ENCODE measurements at regions not wholly inside any gene's neighbourhood (a gene's known extent, or its start where the extent isn't known, plus 50 kb on each side); places are given as distances from the start of the nearest gene placed in this dataset.

DNA sequence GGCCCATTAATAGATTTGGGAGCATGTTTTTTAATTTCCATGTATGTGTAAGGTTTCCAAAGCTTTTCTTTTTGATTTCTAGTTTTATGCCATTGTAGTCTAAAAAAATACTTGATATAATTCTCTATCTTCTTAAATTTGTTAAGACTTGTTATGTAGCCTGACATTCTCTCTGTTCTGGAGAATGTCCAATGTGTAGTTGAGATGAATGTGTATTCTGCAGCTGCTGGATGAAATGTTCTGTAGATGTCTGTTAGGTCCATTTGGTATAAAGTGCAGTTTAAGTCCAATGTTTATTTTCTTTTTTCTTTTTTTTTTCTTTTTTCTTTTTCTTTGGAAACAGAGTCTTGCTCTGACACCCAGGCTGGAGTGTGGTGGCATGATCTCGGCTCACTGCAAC is 378.5 kb upstream of the MAD2L1 start:
- no peaks in the 10 kb centered on the region for H3K9me3 ChIP-seq (ENCODE audit: low read length)
- H3K4me3 ChIP-seq (ENCODE audit: low read length), result no peak overlapping the region
- H3K4me1 ChIP-seq (ENCODE audit: insufficient read depth, low read length), result peaks cover 2% of the 10 kb centered on the region
- H3K27me3 ChIP-seq (ENCODE audit: insufficient read depth, low read length), result no peaks in the 10 kb centered on the region
- H2AFZ ChIP-seq (ENCODE audit: low read depth, low read length), result no peak overlapping the region
- no peaks in the 10 kb centered on the region for H3K36me3 ChIP-seq (ENCODE audit: insufficient read depth, low read length)

DNA sequence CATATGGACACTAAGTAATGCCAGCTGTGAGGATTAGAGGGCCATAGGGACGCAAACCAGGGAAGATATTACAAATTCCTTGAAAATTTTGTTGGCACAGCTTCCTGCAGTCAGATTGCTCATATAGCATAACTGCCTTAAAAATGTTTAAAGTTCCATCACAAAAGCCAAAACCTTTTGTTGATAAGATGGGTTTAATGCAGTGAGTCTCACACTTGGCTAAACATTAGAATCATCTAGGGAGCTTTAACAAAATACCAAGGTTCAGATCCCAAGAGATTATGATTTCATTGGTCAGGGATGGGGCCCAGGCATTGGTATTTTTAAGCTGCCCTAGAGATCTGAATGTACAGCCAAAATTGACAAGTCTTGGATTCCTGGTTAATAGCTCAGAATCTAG is 376.5 kb upstream of the MAD2L1 start:
- Histone ChIP-seq H3K4me3 (ENCODE audit: low read length) (no peak overlapping the region), H3K36me3 (ENCODE audit: insufficient read depth, low read length) (no peaks in the 10 kb centered on the region), H3K9me3 (ENCODE audit: low read length) (no peaks in the 10 kb centered on the region), H3K27me3 (ENCODE audit: insufficient read depth, low read length) (no peaks in the 10 kb centered on the region), H3K4me1 (ENCODE audit: insufficient read depth, low read length) (peaks cover 2% of the 10 kb centered on the region), H2AFZ (ENCODE audit: low read depth, low read length) (no peak overlapping the region)

GRCh38 chr4:120440730-120441129 is 374.1 kb upstream of the MAD2L1 start:
- Histone ChIP-seq H3K9me3 (ENCODE audit: low read length) (no peaks in the 10 kb centered on the region), H3K4me3 (ENCODE audit: low read length) (no peak overlapping the region), H3K36me3 (ENCODE audit: insufficient read depth, low read length) (no peaks in the 10 kb centered on the region), H3K27me3 (ENCODE audit: insufficient read depth, low read length) (no peaks in the 10 kb centered on the region), H2AFZ (ENCODE audit: low read depth, low read length) (no peak overlapping the region), H3K4me1 (ENCODE audit: insufficient read depth, low read length) (peaks cover under 1% of the 10 kb centered on the region)

DNA sequence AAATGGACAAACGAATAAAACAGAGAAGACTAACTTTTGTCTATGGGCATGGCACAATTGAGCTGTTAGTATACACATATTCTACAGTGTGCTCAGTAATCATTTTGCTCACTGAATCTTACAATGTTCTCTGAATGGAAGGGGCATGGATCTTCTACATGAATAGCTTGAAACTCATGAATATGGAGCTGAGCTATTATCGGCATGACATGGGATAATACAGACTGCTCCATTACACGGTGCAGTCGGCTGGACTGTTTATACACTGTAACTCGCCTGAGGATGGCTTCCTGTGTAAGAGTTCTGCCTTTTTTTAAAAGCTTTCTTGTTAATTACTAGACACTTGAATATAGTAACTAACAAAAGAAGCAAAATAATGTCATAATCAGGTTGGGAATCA is 368.5 kb upstream of the MAD2L1 start:
- H3K27me3 ChIP-seq (ENCODE audit: insufficient read depth, low read length), result no peaks in the 10 kb centered on the region
- H2AFZ ChIP-seq (ENCODE audit: low read depth, low read length), result peak overlapping the region; percentile 92
- H3K9me3 ChIP-seq (ENCODE audit: low read length), result no peaks in the 10 kb centered on the region
- H3K4me1 ChIP-seq (ENCODE audit: insufficient read depth, low read length), result peaks cover 12% of the 10 kb centered on the region
- peak overlapping the region; percentile 26 for H3K4me3 ChIP-seq (ENCODE audit: low read length)
- H3K36me3 ChIP-seq (ENCODE audit: insufficient read depth, low read length), result no peaks in the 10 kb centered on the region

DNA sequence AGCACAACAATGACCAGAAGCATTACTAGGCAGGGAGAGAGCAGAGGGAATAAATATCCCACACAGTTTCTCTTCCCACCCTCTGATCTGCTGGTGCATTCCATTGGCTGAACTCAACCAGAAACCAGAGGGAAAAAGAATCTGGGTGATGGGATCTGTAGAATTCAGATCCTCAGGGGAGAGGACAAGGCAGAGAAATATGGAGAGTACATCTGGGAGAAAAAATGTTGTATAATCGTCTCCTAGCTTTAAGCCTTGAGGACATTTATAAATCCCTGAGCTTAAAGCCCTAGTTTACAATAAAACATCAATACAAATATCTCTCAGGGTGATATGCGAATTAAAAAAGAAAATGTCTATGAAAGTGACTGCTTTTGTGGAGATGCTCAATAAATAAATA is 368.1 kb upstream of the MAD2L1 start:
- Histone ChIP-seq H3K36me3 (ENCODE audit: insufficient read depth, low read length) (no peaks in the 10 kb centered on the region), H3K27me3 (ENCODE audit: insufficient read depth, low read length) (no peaks in the 10 kb centered on the region), H3K4me1 (ENCODE audit: insufficient read depth, low read length) (peaks cover 12% of the 10 kb centered on the region), H3K9me3 (ENCODE audit: low read length) (no peaks in the 10 kb centered on the region), H2AFZ (ENCODE audit: low read depth, low read length) (no peak overlapping the region), H3K4me3 (ENCODE audit: low read length) (no peak overlapping the region)

- Histone ChIP-seq H2AFZ (ENCODE audit: low read depth, low read length) (no peak overlapping the region), H3K4me1 (ENCODE audit: insufficient read depth, low read length) (peaks cover 12% of the 10 kb centered on the region), H3K9me3 (ENCODE audit: low read length) (no peaks in the 10 kb centered on the region), H3K36me3 (ENCODE audit: insufficient read depth, low read length) (no peaks in the 10 kb centered on the region), H3K27me3 (ENCODE audit: insufficient read depth, low read length) (no peaks in the 10 kb centered on the region), H3K4me3 (ENCODE audit: low read length) (no peak overlapping the region)
Measured at GRCh38 chr4:120432301-120432860, 365.7 kb upstream of the MAD2L1 start.

GRCh38 chr4:120431180-120431579 is 364.5 kb upstream of the MAD2L1 start:
- H2AFZ ChIP-seq (ENCODE audit: low read depth, low read length), result no peak overlapping the region
- H3K4me3 ChIP-seq (ENCODE audit: low read length), result no peak overlapping the region
- H3K4me1 ChIP-seq (ENCODE audit: insufficient read depth, low read length), result peaks cover 12% of the 10 kb centered on the region
- H3K9me3 ChIP-seq (ENCODE audit: low read length), result no peaks in the 10 kb centered on the region
- no peaks in the 10 kb centered on the region for H3K27me3 ChIP-seq (ENCODE audit: insufficient read depth, low read length)
- H3K36me3 ChIP-seq (ENCODE audit: insufficient read depth, low read length), result no peaks in the 10 kb centered on the region

DNA sequence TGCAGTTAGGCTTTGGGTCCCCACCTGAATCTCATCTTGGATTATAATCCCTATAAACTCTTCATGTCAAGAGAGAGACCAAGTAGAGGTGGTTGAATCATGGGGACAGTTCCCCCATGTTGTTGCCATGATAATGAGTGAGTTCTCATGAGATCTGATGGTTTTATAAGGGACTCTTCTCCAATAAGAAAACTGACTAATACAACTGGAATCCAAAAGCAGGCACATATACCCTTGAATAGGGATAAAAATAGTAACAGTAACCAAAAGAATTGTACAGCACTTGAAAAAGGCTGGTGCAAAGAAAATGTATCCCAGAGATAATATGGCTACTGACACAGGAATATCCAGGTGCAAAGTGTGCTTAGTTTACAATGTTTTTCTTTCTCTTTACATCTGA is 351.5 kb upstream of the MAD2L1 start:
- no peaks in the 10 kb centered on the region for H3K4me1 ChIP-seq (ENCODE audit: insufficient read depth, low read length)
- no peaks in the 10 kb centered on the region for H3K36me3 ChIP-seq (ENCODE audit: insufficient read depth, low read length)
- no peak overlapping the region for H2AFZ ChIP-seq (ENCODE audit: low read depth, low read length)
- no peak overlapping the region for H3K4me3 ChIP-seq (ENCODE audit: low read length)
- peaks cover 9% of the 10 kb centered on the region for H3K9me3 ChIP-seq (ENCODE audit: low read length)
- H3K27me3 ChIP-seq (ENCODE audit: insufficient read depth, low read length), result no peaks in the 10 kb centered on the region

DNA sequence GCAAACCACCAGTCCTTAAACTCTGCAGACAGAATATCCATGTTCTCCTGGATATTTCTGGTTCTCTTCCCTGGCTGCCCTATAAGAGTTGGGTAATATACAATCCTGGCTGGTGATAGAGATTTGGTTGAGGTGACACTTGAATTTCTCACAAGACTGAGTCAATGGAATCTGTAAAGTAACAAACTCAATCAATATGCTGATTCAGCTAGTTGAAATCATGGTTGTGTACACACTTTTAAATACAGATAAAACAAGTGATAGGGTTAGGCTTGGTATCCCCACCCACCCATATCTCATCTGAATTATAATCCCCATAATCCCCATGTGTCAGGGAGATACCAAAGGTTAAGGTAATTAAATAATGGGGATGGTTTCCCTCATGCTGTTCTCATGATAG is 349.2 kb upstream of the MAD2L1 start:
- H3K27me3 ChIP-seq (ENCODE audit: insufficient read depth, low read length), result no peaks in the 10 kb centered on the region
- no peaks in the 10 kb centered on the region for H3K4me1 ChIP-seq (ENCODE audit: insufficient read depth, low read length)
- peaks cover 13% of the 10 kb centered on the region for H3K9me3 ChIP-seq (ENCODE audit: low read length)
- no peaks in the 10 kb centered on the region for H3K36me3 ChIP-seq (ENCODE audit: insufficient read depth, low read length)
- H2AFZ ChIP-seq (ENCODE audit: low read depth, low read length), result no peak overlapping the region
- H3K4me3 ChIP-seq (ENCODE audit: low read length), result no peak overlapping the region

DNA sequence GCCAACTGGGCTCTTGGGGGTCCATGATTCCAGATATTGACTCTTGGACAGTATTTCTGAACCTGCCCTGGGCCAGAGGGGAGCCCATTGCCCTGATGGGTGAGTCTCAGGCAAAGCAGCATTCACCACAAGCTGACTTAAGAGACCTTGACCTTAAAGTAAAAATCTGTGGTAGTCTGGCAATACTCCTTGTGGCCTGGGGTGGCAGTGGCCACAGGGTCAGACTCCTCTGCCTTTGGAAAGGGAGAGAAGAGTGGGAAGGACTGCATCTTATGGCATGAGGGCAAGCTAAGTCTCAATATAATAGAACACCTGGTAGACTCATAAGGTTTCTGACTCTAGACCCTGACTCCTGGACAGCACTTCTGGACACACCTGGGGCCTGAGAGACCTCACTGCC is 340.3 kb upstream of the MAD2L1 start:
- Histone ChIP-seq H3K27me3 (ENCODE audit: insufficient read depth, low read length) (no peaks in the 10 kb centered on the region), H3K4me3 (ENCODE audit: low read length) (no peak overlapping the region), H2AFZ (ENCODE audit: low read depth, low read length) (no peak overlapping the region)

GRCh38 chr4:120403296-120403695 is 336.6 kb upstream of the MAD2L1 start:
- no peak overlapping the region for H3K4me3 ChIP-seq (ENCODE audit: low read length)
- no peaks in the 10 kb centered on the region for H3K4me1 ChIP-seq (ENCODE audit: insufficient read depth, low read length)
- H3K36me3 ChIP-seq (ENCODE audit: insufficient read depth, low read length), result no peaks in the 10 kb centered on the region
- peaks cover 6% of the 10 kb centered on the region for H3K9me3 ChIP-seq (ENCODE audit: low read length)
- no peak overlapping the region for H2AFZ ChIP-seq (ENCODE audit: low read depth, low read length)
- no peaks in the 10 kb centered on the region for H3K27me3 ChIP-seq (ENCODE audit: insufficient read depth, low read length)

More for the DNA sequence above, 340.3 kb upstream of the MAD2L1 start:
- H3K4me1 ChIP-seq (ENCODE audit: insufficient read depth, low read length), result no peaks in the 10 kb centered on the region
- no peaks in the 10 kb centered on the region for H3K36me3 ChIP-seq (ENCODE audit: insufficient read depth, low read length)
- peaks cover 9% of the 10 kb centered on the region for H3K9me3 ChIP-seq (ENCODE audit: low read length)

- no peaks in the 10 kb centered on the region for H3K36me3 ChIP-seq (ENCODE audit: insufficient read depth, low read length)
- H3K9me3 ChIP-seq (ENCODE audit: low read length), result no peaks in the 10 kb centered on the region
- no peak overlapping the region for H2AFZ ChIP-seq (ENCODE audit: low read depth, low read length)
- H3K27me3 ChIP-seq (ENCODE audit: insufficient read depth, low read length), result no peaks in the 10 kb centered on the region
- H3K4me3 ChIP-seq (ENCODE audit: low read length), result no peak overlapping the region
- no peaks in the 10 kb centered on the region for H3K4me1 ChIP-seq (ENCODE audit: insufficient read depth, low read length)
Measured at GRCh38 chr4:120400441-120400840, 333.8 kb upstream of the MAD2L1 start.

DNA sequence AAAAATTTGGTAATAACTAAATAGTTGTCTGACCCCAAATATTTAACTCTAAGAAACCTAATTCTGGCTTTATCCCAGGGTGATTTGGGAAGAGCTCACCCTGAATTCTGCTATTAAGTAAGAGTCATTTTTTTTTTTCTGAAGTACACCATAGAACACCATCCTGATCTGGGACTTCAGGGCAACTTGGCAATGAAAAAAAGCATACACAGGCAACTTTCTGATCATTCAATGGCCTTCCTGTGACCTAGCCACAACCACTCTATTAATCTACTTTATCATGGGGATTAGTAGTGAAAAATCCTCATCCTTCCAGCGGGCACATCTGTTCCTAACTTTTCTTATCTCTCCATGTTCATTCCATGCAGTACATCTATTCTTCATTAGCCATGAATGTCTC is 333.2 kb upstream of the MAD2L1 start:
- H3K4me3 ChIP-seq (ENCODE audit: low read length), result no peak overlapping the region
- no peak overlapping the region for H2AFZ ChIP-seq (ENCODE audit: low read depth, low read length)
- no peaks in the 10 kb centered on the region for H3K9me3 ChIP-seq (ENCODE audit: low read length)
- H3K27me3 ChIP-seq (ENCODE audit: insufficient read depth, low read length), result no peaks in the 10 kb centered on the region
- H3K36me3 ChIP-seq (ENCODE audit: insufficient read depth, low read length), result no peaks in the 10 kb centered on the region
- no peaks in the 10 kb centered on the region for H3K4me1 ChIP-seq (ENCODE audit: insufficient read depth, low read length)

- no peak overlapping the region for H3K4me3 ChIP-seq (ENCODE audit: low read length)
- H3K27me3 ChIP-seq (ENCODE audit: insufficient read depth, low read length), result no peaks in the 10 kb centered on the region
- no peak overlapping the region for H2AFZ ChIP-seq (ENCODE audit: low read depth, low read length)
- no peaks in the 10 kb centered on the region for H3K36me3 ChIP-seq (ENCODE audit: insufficient read depth, low read length)
- no peaks in the 10 kb centered on the region for H3K9me3 ChIP-seq (ENCODE audit: low read length)
- H3K4me1 ChIP-seq (ENCODE audit: insufficient read depth, low read length), result no peaks in the 10 kb centered on the region
Measured at GRCh38 chr4:120395746-120396145, 329.1 kb upstream of the MAD2L1 start.
